ENCODE measurements at regions not wholly inside any gene's neighbourhood (a gene's known extent, or its start where the extent isn't known, plus 50 kb on each side); places are given as distances from the start of the nearest gene placed in this dataset.

DNA sequence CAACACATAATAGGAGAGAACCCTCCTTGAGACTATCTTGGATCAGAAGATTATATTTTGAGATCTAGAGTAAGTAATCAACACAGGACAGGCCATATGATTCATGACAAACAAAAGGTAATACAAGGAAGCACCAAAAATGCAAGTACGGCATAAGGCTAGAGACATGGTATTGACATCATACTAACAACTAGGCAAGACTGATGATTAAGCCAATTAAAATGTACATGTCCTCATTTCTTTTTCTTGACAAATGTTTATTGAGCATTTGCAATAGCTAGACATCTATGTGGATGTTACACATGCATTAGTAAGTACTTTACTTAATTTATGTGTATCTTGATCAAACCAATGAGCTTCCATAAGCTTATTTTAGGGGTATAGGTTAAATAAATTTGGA, 695.7 kb upstream of the GALNTL6 start:
- TF ChIP-seq, protein P1, sequence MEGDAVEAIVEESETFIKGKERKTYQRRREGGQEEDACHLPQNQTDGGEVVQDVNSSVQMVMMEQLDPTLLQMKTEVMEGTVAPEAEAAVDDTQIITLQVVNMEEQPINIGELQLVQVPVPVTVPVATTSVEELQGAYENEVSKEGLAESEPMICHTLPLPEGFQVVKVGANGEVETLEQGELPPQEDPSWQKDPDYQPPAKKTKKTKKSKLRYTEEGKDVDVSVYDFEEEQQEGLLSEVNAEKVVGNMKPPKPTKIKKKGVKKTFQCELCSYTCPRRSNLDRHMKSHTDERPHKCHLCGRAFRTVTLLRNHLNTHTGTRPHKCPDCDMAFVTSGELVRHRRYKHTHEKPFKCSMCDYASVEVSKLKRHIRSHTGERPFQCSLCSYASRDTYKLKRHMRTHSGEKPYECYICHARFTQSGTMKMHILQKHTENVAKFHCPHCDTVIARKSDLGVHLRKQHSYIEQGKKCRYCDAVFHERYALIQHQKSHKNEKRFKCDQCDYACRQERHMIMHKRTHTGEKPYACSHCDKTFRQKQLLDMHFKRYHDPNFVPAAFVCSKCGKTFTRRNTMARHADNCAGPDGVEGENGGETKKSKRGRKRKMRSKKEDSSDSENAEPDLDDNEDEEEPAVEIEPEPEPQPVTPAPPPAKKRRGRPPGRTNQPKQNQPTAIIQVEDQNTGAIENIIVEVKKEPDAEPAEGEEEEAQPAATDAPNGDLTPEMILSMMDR (conservative IDR thresholded peaks at IDR 0.05; ENCODE audit: low read depth, low read length), result no peak
- no peak for DNase-seq (ENCODE audit: low read depth)
- H3K4me3 ChIP-seq (ENCODE audit: low read length), result no peak overlapping the region

DNA sequence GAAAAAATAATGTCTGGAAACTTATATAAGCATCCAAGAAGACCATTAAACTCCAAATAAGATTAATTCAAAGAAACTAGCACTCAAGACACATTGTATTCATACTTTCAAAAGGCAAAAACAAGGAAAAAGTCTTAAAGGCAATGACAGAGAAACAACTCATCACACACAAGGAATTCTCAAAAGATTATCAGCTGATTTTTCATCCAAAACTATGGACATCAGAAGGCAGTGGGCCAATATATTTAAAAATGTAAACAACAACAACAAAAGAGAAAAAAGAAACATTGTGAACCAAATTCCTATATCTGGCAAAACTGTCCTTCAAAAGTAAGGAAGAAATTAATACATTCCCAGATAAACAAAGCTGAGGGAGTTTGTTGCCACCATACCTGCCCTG, 711.4 kb upstream of the GALNTL6 start:
- no peak for DNase-seq (ENCODE audit: low read depth)
- TF ChIP-seq, protein P1 (conservative IDR thresholded peaks at IDR 0.05; ENCODE audit: low read depth, low read length), result no peak
- H3K4me3 ChIP-seq (ENCODE audit: low read length), result no peak overlapping the region

DNA sequence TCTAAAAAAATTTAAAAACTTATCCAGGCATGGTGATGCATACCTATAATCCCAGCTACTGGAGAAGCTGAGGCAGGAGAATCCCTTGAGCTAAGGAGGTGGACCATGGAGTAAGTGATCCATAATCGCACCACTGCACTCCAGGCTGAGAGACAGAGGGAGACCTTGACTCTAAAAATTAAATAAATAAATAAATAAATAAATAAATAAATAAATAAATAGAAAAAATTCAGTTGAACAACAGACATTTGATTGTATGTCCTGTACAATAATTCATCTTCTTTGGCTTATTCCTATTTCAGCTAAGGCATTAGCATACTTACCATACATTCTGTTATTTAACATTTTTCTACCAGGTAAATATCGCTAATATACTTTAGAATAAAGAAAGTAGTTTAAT, 726.1 kb upstream of the GALNTL6 start:
- DNase-seq (ENCODE audit: low read depth), result no peak
- TF ChIP-seq, protein P1 (conservative IDR thresholded peaks at IDR 0.05; ENCODE audit: low read depth, low read length), result no peak
- no peak overlapping the region for H3K4me3 ChIP-seq (ENCODE audit: low read length)

DNA sequence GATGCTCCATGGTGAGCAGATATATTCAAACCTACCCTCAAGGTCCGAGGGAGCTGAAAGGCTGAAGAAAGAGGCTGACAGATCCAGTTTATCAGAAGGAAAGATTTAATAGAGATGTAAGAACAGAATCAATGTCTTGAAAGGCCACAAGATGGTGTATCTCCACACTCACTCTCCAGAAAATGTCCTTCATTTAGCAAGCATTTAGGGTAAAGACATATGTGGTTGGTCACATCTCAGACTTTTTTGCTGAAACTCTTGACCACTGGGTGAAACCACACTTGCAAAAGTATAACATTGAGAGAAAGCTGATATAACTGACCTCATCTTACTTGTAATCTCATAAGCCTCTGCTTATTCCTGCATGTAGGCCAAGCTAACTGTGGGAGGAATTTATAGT, 745.8 kb upstream of the GALNTL6 start:
- TF ChIP-seq, protein P1 (conservative IDR thresholded peaks at IDR 0.05; ENCODE audit: low read depth, low read length), result peak; percentile 14
- DNase-seq (ENCODE audit: low read depth), result peak; percentile 1
- H3K4me3 ChIP-seq (ENCODE audit: low read length), result no peak overlapping the region

DNA sequence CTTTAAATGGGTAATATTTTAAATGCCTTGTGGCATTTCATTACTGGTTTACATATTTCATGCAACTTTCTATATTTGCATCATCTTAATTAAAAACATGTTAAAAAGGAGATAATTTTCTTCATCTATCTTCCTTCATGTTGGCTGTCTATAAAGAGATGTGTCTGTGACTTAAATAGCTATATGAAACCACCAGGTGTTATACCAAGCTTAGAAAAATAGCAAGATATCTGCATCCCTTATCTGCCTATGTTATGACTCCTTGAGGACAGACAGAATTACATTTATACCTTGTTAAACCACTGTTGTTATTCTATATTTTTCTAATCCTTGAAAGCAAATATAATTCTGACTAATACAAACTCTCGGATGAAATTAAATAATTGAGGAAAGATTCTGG, 763.8 kb upstream of the GALNTL6 start:
- no peak overlapping the region for H3K4me3 ChIP-seq (ENCODE audit: low read length)
- no peak for DNase-seq (ENCODE audit: low read depth)
- TF ChIP-seq, protein P1 (conservative IDR thresholded peaks at IDR 0.05; ENCODE audit: low read depth, low read length), result no peak

DNA sequence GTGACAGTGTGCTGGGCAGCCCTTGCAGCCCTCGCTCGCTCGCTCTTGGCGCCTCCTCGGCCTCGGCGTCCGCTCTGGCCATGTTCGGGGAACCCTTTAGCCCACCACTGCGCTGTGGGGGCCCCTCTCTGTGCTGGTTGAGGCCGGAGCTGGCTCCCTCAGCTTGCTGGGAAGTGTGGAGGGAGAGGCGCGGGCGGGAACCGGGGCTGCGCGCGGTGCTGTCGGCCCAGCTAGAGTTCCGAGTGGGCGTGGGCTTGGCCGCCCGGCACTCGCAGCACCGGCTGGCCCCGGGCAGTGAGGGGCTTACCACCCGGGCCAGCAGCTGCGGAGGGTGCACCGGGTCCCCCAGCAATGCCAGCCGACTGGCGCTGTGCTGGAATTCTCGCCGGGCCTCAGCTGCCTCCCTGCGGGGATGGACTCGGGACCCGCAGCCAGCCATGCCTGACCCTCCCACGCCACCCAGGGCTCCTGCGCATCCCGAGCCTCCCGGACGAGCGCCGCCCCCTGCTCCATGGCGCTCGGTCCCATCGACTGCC, 770.1 kb upstream of the GALNTL6 start:
- no peak for DNase-seq (ENCODE audit: low read depth)
- TF ChIP-seq, protein P1 (conservative IDR thresholded peaks at IDR 0.05; ENCODE audit: low read depth, low read length), result no peak
- no peak overlapping the region for H3K4me3 ChIP-seq (ENCODE audit: low read length)

DNA sequence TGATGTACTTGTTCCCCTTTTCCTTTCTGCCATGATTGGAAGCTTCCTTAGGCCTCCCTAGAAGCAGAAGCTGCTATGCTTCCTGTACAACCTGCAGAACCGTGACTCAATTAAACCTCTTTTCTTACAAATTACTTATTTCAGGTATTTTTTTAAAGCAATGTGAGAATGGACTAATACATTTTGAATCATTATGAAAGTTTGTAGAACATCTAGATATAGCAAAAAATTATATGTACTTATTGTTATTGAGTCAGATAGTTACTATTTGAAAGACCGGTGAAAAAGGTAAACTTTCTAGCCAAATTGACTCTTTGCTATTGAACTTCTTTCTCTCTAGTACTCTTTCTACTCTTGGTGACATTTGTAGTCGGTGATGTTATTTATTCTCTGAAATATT, 777.3 kb upstream of the GALNTL6 start:
- no peak overlapping the region for H3K4me3 ChIP-seq (ENCODE audit: low read length)
- no peak for DNase-seq (ENCODE audit: low read depth)
- TF ChIP-seq, protein P1 (conservative IDR thresholded peaks at IDR 0.05; ENCODE audit: low read depth, low read length), result no peak

Data from retinal pigment epithelial cell (primary cell).